ENCODE measurements at regions not wholly inside any gene's neighbourhood (a gene's known extent, or its start where the extent isn't known, plus 50 kb on each side); places are given as distances from the start of the nearest gene placed in this dataset.
A peak's percentile ranks its signal among the peaks of the same experiment; 100 is the strongest.
"Not testable (repeated sequence)": the region's sequence is repeated elsewhere in the genome, so short reads cannot be mapped to it uniquely, and the experiment has no call there.

- DNase-seq: peak; percentile 39
These were observed 767.4 kb upstream of the GHITM start for GRCh38 chr10:83371696-83372490.

GRCh38 chr10:83372646-83373045 is 766.7 kb upstream of the GHITM start:
- DNase-seq: peak; percentile 77

- peak; percentile 46 for DNase-seq
These were observed 765.6 kb upstream of the GHITM start for GRCh38 chr10:83373671-83374070.

GRCh38 chr10:83374741-83375140 is 764.6 kb upstream of the GHITM start:
- no peak for DNase-seq

GRCh38 chr10:83375274-83375673 is 764.0 kb upstream of the GHITM start:
- no peak for DNase-seq

GRCh38 chr10:83397806-83398205 is 741.5 kb upstream of the GHITM start:
- DNase-seq: no peak

- DNase-seq: no peak
These were observed 728.7 kb upstream of the GHITM start for GRCh38 chr10:83410570-83410969.

GRCh38 chr10:83425306-83425705 is 714.0 kb upstream of the GHITM start:
- no peak for DNase-seq

- no peak for DNase-seq
These were observed 712.2 kb upstream of the GHITM start for GRCh38 chr10:83427101-83427500.

DNA sequence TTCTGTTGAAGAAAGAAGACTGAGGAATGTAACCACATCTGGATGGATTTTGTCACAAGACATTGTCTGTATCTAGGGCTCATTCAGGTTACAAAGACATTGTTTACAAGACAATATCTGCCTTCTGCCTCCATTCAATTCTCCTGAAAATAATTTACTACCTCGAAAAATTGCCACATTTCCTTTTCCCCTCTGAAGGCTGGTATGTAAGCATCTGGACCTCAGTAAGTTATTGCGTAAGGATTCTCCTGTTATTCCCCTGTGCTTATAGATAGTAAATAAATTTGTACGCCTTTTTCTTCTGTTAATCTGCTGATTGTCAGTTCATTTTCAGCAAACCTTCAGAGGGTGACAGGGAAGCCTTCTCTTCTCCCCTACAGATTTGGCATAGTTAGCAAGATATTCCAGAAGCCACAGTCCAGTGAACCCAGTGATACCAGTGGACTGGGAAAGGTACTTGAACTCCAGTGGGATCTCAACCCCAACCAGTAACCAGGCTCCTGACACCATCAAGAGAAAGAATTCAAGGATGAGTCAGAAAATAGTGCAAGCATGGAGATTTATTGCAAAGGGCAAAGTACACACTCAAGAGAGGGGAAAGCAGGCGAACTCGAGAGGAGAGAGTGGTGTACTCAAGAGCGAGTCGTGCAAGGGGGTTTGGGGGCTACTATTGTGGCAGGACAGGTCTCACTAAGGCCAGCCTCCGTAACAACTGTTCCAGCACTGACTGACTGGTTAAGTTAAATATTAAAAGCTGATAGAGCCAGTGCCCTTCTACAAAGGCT is 706.9 kb upstream of the GHITM start:
- no peak for DNase-seq

GRCh38 chr10:83433705-83434104 is 705.6 kb upstream of the GHITM start:
- no peak for DNase-seq

GRCh38 chr10:83448013-83448412 is 691.3 kb upstream of the GHITM start:
- no peak for DNase-seq

DNA sequence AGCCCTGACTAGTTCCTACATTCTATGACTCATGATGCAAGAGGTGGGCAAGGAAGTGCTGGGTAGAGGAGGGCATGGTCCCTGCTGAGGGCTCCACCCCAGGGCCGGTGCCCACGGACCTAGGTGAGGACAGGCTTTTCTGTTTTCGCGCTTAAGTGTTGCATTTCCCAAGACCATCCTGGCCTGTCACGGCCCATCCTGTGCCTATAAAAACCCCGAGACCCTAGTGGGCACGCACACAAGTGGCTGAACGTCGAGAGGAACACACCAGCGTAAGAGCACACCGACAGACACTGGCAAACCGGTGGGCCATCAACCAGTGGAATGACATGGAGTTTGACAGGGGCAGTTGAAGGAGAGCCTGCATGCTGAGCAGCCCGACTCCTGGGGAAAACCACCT is 680.7 kb upstream of the GHITM start:
- DNase-seq: no peak

- DNase-seq: no peak
These were observed 680.2 kb upstream of the GHITM start for GRCh38 chr10:83459124-83459523.

DNA sequence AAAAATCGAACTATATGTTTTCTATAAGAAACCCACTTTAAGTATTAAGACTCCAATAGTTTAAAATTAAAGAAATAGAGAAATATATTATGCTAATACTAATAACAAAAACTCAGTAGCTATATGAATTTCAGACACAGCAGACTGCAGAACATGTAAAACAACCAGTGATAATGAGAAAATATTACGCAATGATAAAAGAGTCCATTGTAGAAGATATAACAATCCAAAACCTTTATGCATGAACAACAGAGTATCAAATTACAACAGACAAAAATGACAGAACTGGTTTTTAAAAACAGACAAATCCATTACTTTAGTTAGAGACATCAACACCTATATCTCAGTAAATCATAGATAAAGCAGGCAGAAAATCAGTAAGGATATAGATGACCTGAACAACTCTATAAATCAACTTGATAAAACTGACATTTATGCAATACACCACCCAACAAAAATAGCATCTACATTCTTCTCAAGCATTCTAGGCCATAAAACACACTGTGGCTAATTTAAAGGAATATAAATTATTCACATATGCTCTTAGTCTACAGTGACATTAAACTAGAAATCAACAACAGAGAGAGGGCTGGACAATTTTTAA is 669.5 kb upstream of the GHITM start:
- DNase-seq: peak; percentile 1

- DNase-seq: no peak
These were observed 663.1 kb upstream of the GHITM start for GRCh38 chr10:83476211-83476610.

DNA sequence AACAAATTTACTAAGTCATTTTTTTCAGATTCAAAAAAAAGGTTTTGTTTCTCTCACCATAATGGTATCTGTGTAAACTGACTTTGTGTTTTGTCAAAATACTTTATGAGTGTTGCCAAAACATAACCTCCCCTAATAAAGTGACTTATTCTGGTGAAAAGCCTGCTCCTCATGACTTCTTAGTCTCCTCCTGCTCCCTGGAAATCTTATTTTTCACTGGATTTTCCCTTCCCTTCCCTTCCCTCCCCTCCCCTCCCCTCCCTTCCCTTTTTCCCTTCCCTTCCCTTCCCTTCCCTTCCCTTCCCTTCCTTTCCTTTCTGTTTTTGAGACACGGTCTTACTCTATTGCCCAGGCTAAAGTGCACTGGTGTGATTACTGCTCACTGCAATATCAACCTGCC is 650.1 kb upstream of the GHITM start:
- no peak for DNase-seq

DNA sequence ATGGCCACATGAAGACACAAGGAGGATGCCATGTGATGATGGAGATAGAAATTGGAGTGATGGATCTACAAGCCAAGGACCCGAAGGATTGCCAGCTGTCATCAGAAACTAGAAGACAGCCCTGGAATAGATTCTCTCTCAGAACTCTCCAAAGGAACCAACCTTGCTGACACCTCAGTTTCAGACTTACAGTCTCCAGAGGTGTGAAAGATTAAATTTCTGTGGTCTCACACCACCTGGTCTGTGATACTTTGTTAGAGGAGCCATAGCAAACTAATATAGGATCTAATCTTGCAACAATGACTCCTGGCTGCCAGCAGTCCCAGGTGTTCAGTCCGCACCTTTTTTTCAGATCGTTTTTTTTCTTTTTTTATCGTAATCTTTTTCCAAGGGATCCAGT is 647.3 kb upstream of the GHITM start:
- no peak for DNase-seq

DNA sequence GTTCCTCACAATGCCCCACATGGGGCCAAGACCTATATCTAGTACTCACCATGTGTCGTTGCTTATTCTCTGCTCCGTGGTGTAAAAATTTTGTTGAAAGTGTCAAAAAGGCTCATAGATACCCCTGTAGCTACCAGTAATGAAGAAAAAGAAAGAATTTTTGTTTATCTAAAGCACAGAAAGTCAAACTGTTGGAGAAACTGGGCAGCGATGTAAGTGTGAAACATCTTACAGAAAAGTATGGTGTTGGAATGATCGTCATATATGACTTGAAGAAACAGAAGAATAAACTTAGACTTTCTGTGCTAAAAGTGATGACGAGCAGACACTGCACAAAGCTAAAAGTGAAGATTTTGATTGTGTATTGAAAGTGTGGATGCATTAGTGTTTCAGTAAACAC is 626.6 kb upstream of the GHITM start:
- DNase-seq: no peak

GRCh38 chr10:83515001-83515400 is 624.3 kb upstream of the GHITM start:
- DNase-seq: no peak

- DNase-seq: no peak
These were observed 622.5 kb upstream of the GHITM start for GRCh38 chr10:83516788-83517187.

GRCh38 chr10:83517456-83517855 is 621.9 kb upstream of the GHITM start:
- DNase-seq: no peak

GRCh38 chr10:83518779-83519178 is 620.5 kb upstream of the GHITM start:
- no peak for DNase-seq

DNA sequence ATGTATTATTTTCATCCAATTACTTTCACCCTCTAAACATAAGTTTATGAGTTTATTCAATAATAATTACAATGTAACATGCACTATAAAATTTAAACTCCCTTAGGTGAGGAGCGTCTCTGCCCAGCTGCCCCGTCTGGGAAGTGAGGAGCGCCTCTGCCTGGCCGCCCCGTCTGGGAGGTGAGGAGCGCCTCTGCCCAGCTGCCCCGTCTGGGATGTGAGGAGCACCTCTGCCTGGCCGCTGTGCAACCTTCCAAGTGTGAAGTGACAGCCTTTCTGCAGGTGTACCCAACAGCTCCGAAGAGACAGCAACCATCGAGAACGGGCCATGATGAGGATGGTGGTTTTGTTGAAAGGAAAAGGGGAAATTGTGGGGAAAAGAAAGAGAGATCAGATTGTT is 618.9 kb upstream of the GHITM start:
- not testable (repeated sequence) for DNase-seq

All from fibroblast of skin of right biceps (primary cell).